DOHH2 (cell line): ENCODE measurements at regions not wholly inside any gene's neighbourhood (a gene's known extent, or its start where the extent isn't known, plus 50 kb on each side); places are given as distances from the start of the nearest gene placed in this dataset.
"Not testable (repeated sequence)": the region's sequence is repeated elsewhere in the genome, so short reads cannot be mapped to it uniquely, and the experiment has no call there.

Experiments
- H3F3A ChIP-seq: fragments of 200-600 bp; sonication (generic), shearing (Covaris generic); 2 replicates; pipeline ENCODE4 v1.6.0; 2016; ENCODE audit warnings: antibody characterized with exemption, mild to moderate bottlenecking; ENCODE audit not compliant: control insufficient read depth, insufficient read depth
- H3K27ac ChIP-seq: fragments of 200-600 bp; sonication (generic); 2 replicates; pipeline ENCODE4 v1.5.1; 2014; ENCODE audit warnings: low read depth, mild to moderate bottlenecking, low read length, moderate library complexity
- H3K27me3 ChIP-seq: fragments of 200-600 bp; sonication (generic); 2 replicates; pipeline ENCODE4 v1.6.1; 2014; ENCODE audit warnings: mild to moderate bottlenecking, low read length, mixed read lengths; ENCODE audit not compliant: control insufficient read depth
- H3K36me3 ChIP-seq: fragments of 200-600 bp; sonication (generic); 2 replicates; pipeline ENCODE4 v1.6.1; 2014; ENCODE audit warnings: mild to moderate bottlenecking, low read length, moderate library complexity, mixed read lengths; ENCODE audit not compliant: control insufficient read depth
- H3K4me1 ChIP-seq: fragments of 200-600 bp; sonication (generic); 2 replicates; pipeline ENCODE4 v1.6.1; 2014; ENCODE audit warnings: mild to moderate bottlenecking, low read length, mixed read lengths; ENCODE audit not compliant: control insufficient read depth
- H3K4me2 ChIP-seq: fragments of 200-600 bp; sonication (generic); 2 replicates; pipeline ENCODE4 v1.6.0; 2014; ENCODE audit warnings: mild to moderate bottlenecking, low read length, moderate library complexity
- H3K4me3 ChIP-seq: fragments of 200-600 bp; sonication (generic); 2 replicates; pipeline ENCODE4 v1.5.1; 2014; ENCODE audit warnings: mild to moderate bottlenecking, low read length, mixed read lengths
- H3K79me2 ChIP-seq: fragments of 200-600 bp; sonication (generic); 2 replicates; pipeline ENCODE4 v1.6.1; 2014; ENCODE audit warnings: mild to moderate bottlenecking, low read length, mixed read lengths; ENCODE audit not compliant: control insufficient read depth
- H3K9me2 ChIP-seq: fragments of 200-600 bp; sonication (generic); replicated peaks from 2 replicates; pipeline ENCODE4 v1.6.1; 2014; ENCODE audit warnings: mild to moderate bottlenecking, low read length, mixed read lengths; ENCODE audit not compliant: control insufficient read depth
- H3K9me3 ChIP-seq: fragments of 200-600 bp; sonication (generic); 2 replicates; pipeline ENCODE4 v1.6.1; 2014; ENCODE audit warnings: antibody characterized with exemption, low read length, mixed read lengths; ENCODE audit not compliant: control insufficient read depth, insufficient read depth
- H4K20me1 ChIP-seq: fragments of 200-600 bp; sonication (generic); 2 replicates; pipeline ENCODE4 v1.6.0; 2014; ENCODE audit warnings: low read depth, mild to moderate bottlenecking, antibody characterized with exemption, low read length, moderate library complexity; ENCODE audit not compliant: control insufficient read depth, insufficient read depth
- EZH2phosphoT487 ChIP-seq: fragments of 200-600 bp; sonication (generic); IDR thresholded peaks from 2 replicates; pipeline ENCODE4 v1.6.1; 2017; ENCODE audit warnings: borderline replicate concordance, mild to moderate bottlenecking, antibody characterized with exemption, low read length, moderate library complexity, mixed read lengths
- TF ChIP-seq, protein P1 (sequence below): fragments of 200-600 bp; sonication (generic); IDR thresholded peaks from one replicate; pipeline ENCODE4 v1.5.1; 2014; ENCODE audit warnings: antibody characterized with exemption, mild to moderate bottlenecking, low read depth, low read length; ENCODE audit not compliant: poor library complexity, severe bottlenecking

GRCh38 chr14:28983279-28983678 is 216.7 kb downstream of the FOXG1 start:
- Histone ChIP-seq H3K27me3 (no peaks in the 10 kb centered on the region), H3F3A (no peaks in the 10 kb centered on the region), H3K9me2 (no peaks in the 10 kb centered on the region), H3K4me2 (no peak overlapping the region), H3K9me3 (no peaks in the 10 kb centered on the region; the same call in 1 of the 2 replicates), H3K27ac (no peak overlapping the region), H3K36me3 (no peaks in the 10 kb centered on the region), H4K20me1 (no peaks in the 10 kb centered on the region), H3K79me2 (no peaks in the 10 kb centered on the region), H3K4me1 (no peaks in the 10 kb centered on the region), H3K4me3 (no peak overlapping the region)
- TF ChIP-seq, protein P1, sequence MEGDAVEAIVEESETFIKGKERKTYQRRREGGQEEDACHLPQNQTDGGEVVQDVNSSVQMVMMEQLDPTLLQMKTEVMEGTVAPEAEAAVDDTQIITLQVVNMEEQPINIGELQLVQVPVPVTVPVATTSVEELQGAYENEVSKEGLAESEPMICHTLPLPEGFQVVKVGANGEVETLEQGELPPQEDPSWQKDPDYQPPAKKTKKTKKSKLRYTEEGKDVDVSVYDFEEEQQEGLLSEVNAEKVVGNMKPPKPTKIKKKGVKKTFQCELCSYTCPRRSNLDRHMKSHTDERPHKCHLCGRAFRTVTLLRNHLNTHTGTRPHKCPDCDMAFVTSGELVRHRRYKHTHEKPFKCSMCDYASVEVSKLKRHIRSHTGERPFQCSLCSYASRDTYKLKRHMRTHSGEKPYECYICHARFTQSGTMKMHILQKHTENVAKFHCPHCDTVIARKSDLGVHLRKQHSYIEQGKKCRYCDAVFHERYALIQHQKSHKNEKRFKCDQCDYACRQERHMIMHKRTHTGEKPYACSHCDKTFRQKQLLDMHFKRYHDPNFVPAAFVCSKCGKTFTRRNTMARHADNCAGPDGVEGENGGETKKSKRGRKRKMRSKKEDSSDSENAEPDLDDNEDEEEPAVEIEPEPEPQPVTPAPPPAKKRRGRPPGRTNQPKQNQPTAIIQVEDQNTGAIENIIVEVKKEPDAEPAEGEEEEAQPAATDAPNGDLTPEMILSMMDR = no peak
- TF ChIP-seq EZH2phosphoT487 = no peak

DNA sequence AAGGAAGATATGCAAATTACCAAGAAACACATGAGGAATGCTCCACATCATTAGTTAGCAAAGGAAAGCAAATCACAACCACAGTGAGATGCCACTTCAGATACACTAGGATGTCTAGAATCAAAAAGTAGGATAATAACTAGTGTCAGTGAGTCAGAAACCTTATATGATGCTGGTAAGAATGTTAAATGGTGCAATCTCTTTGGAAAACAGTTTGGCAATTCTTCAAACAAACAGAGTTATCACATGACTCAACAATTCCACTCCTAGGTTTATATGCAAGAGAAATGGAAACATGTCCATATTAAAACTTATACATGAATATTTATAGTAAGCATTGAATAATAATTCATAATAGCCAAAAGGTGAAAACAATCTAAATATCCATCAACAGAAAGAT is 220.9 kb downstream of the FOXG1 start:
- Histone ChIP-seq H3K9me2 (no peaks in the 10 kb centered on the region), H3K27me3 (no peaks in the 10 kb centered on the region), H3K4me2 (no peak overlapping the region), H3K27ac (no peak overlapping the region), H4K20me1 (no peaks in the 10 kb centered on the region), H3K36me3 (no peaks in the 10 kb centered on the region), H3K79me2 (no peaks in the 10 kb centered on the region), H3K4me3 (no peak overlapping the region), H3K4me1 (no peaks in the 10 kb centered on the region), H3K9me3 (no peaks in the 10 kb centered on the region; the same call in 1 of the 2 replicates), H3F3A (no peaks in the 10 kb centered on the region)
- TF ChIP-seq, protein P1 = no peak
- no peak for TF ChIP-seq EZH2phosphoT487

GRCh38 chr14:28997196-28997595 is 230.6 kb downstream of the FOXG1 start:
- not testable (repeated sequence) for H3K27me3 ChIP-seq, H3K4me2 ChIP-seq, H3K4me1 ChIP-seq, H3K79me2 ChIP-seq, H3K36me3 ChIP-seq, H3F3A ChIP-seq, H3K9me3 ChIP-seq, H4K20me1 ChIP-seq, H3K9me2 ChIP-seq, H3K27ac ChIP-seq, H3K4me3 ChIP-seq

DNA sequence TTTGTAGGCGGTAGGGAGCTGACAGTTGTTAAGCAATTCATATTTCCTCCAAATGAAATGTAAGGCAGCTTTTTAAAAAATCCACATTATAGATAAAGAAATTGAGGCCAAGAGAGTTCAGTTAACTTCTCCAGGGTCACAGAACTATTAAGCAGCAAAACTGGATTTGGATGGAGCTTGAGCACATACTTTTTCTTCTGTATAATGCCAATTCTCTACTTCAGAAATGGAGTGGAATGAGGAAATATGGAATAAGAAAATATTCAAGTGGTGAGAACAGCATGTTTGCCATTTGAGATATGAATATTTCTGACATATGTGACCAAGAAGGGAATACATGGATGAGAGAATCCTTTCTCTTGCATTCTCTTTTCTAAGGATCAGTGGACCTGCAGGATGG is 233.1 kb downstream of the FOXG1 start:
- TF ChIP-seq, protein P1 = no peak
- no peak for TF ChIP-seq EZH2phosphoT487
- Histone ChIP-seq H3K4me3 (no peak overlapping the region), H3K27ac (no peak overlapping the region), H3K36me3 (no peaks in the 10 kb centered on the region), H3K9me3 (no peaks in the 10 kb centered on the region), H4K20me1 (no peaks in the 10 kb centered on the region), H3K79me2 (no peaks in the 10 kb centered on the region), H3F3A (no peaks in the 10 kb centered on the region), H3K9me2 (no peaks in the 10 kb centered on the region), H3K4me1 (no peaks in the 10 kb centered on the region), H3K27me3 (no peaks in the 10 kb centered on the region), H3K4me2 (no peak overlapping the region)
